HG02981 (cell line): ENCODE measurements at regions not wholly inside any gene's neighbourhood (a gene's known extent, or its start where the extent isn't known, plus 50 kb on each side); places are given as distances from the start of the nearest gene placed in this dataset.

Experiments used
- ATAC-seq: cut with Tn5 transposase; IDR thresholded peaks from one replicate; pipeline ENCODE4 v1.9.1; 2021; ENCODE audit warnings: mild to moderate bottlenecking, moderate library complexity; ENCODE audit not compliant: unreplicated experiment

DNA sequence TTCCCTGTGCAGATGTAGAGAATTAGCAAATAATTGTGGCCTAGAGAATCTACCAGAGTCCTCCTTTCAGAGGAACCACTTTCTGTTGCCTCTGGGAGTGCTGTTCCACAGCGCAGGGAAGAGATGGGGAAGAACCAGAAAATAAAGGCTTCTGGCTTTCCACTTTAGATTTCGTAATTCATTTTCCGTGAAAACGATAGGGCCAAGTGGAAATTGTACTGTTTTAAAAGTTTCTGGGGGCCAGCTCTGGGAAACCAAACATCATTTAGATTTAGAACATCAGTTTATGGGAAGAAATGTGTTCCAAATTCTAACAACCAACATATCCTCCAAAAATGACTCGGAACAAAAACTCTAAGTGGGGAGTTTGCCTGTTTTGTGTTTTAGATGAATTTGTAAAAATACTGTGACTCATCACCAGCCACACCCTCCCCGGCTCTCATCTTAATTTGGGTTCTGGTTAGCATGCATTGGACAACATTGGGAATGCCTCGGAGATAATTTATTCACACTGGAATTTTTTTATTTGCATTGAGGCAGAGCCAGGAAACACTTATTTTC is 65.2 kb upstream of the LNX1 start:
- ATAC-seq = no peak

- peak; percentile 35 for ATAC-seq
These were observed 63.0 kb upstream of the LNX1 start for GRCh38 chr4:53654300-53654758.

DNA sequence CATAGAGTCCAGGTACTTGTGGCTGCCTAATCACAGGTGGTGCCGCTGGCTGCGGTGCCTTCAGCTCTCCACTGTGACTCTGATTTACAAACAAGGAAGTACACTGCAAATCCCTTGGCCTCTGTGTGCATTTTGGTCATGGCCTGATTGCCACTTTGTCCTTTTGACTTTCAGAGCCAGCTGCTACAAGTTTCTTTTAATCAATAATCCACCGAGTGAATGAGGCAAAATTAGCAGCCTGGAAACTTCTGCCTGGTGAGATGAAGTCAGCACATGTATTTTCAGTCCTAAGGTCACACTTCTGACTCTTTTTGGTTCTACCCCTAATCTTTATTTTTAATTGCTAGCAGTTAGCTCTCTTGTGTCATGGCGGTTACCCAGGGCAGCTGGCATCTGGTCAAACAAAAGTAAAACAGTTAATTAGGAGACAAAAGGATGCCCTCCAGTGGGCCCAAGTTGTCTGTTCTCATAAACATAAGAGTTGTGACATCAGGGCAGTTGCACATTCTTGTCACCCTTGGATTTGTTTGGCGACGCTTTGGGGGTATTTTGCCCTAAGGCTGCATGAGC is 62.3 kb upstream of the LNX1 start:
- ATAC-seq = peak; percentile 57

DNA sequence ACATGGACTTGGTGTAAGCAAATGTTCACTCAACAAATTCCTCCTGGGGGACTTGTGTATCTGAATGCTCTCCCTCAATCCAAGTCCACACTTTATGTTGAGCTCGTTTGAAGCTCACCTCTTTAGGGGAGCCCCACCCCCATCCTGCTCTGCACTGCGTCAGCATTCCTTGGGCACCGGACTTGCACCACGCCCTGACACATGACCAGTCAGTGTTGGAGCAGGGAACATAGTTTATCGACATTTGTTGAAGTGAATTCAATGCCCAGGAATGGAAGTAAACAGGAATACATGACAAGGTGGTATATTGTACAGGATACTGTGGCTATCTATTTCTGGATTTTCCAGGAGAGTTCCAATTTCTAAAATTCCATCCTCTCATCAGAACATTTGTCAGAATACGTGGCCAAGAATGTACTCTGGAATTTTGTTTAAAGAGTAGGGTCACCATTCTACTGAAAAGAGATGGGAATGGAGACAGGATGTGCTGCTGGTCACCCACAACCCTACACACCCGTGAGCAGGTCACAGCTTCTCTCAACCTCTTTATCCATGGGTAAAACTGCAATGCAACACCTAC is 60.0 kb upstream of the LNX1 start:
- ATAC-seq = no peak

DNA sequence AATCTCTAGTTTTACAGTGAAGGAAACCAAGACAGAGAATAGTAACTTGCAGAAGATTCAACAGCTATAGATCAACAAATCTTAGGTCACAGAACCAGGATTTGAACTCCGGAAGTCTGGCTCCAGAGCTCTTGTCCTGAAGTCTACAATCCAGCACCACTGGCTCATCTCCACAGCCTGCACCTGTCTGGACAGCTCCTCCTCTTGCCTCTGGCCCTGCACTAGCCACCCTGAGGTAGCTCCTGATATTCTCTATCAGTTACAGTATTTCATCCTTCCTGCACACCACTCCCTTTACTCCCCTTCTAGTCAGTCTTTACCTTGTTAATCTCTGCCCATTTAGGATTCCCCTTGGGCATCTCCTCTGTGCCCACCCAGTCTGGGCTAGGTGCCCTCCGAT is 58.1 kb upstream of the LNX1 start:
- ATAC-seq = no peak

GRCh38 chr4:53647547-53647946 is 56.3 kb upstream of the LNX1 start:
- no peak for ATAC-seq

DNA sequence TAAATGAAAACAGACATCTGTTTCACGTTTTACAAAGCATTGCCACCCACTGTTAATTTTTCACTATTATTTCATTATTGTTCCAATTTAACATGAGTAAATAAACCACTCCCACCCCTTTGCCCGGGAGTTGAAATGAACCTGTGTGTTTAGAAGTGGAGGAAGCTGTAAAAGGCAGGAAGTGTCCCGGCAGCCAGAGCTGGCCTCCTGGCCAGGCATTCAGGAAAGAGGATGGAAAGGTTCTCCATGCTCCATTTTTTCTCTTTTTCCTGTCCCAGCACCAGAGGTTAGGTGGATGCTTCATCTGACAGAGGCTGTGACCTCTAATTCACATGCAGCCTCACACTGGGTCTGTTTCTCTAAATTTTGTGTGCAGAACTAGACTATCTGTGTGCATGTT is 55.5 kb upstream of the LNX1 start:
- ATAC-seq = no peak

GRCh38 chr4:53645108-53645507 is 53.8 kb upstream of the LNX1 start:
- ATAC-seq = no peak

DNA sequence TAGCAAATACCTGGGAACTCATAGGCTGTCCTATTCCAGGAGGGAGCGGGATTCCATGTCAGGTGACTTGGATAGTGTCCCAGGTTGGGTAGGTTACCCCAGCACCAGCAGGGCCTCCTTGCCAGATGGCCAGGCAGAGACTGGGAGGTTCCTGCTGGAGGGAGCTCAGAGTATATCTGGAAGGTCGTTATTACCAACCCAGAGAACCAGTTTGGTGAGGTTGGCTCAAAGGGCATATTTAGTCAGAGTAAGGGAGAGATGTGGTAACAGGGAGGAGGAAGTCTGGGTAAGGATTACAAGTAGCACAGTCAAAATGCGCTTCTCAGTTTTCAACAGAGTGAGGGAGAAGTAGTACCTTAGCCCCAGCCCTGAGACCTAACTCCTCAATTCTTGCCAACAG is 53.3 kb upstream of the LNX1 start:
- ATAC-seq = no peak
